C4-2B (cell line): ENCODE measurements at regions not wholly inside any gene's neighbourhood (a gene's known extent, or its start where the extent isn't known, plus 50 kb on each side); places are given as distances from the start of the nearest gene placed in this dataset.

Experiments used
- H3K27ac ChIP-seq: fragments of 450-650 bp; 2 replicates; pipeline ENCODE4 v1.5.1; 2017
- CTCF ChIP-seq: fragments of 450-650 bp; conservative IDR thresholded peaks from 2 replicates; pipeline ENCODE4 v1.5.1; 2017; ENCODE audit warnings: mild to moderate bottlenecking
- ZFX ChIP-seq: fragments of 450-650 bp; IDR thresholded peaks from 2 replicates; pipeline ENCODE4 v1.6.1; 2017

GRCh38 chr22:22151308-22151707, 93.3 kb upstream of the VPREB1 start:
- TF ChIP-seq CTCF (no peak), ZFX (no peak)
- no peak overlapping the region for H3K27ac ChIP-seq

GRCh38 chr22:22150457-22150856, 94.1 kb upstream of the VPREB1 start:
- H3K27ac ChIP-seq = no peak overlapping the region

GRCh38 chr22:22148905-22149304, 95.7 kb upstream of the VPREB1 start:
- TF ChIP-seq CTCF (no peak), ZFX (no peak)
- no peak overlapping the region for H3K27ac ChIP-seq

More at GRCh38 chr22:22150457-22150856, 94.1 kb upstream of the VPREB1 start:
- TF ChIP-seq ZFX (no peak), CTCF (no peak)

GRCh38 chr22:22144858-22145257, 99.7 kb upstream of the VPREB1 start:
- TF ChIP-seq ZFX = no peak
- TF ChIP-seq CTCF = peak; percentile 15
- no peak overlapping the region for H3K27ac ChIP-seq

DNA sequence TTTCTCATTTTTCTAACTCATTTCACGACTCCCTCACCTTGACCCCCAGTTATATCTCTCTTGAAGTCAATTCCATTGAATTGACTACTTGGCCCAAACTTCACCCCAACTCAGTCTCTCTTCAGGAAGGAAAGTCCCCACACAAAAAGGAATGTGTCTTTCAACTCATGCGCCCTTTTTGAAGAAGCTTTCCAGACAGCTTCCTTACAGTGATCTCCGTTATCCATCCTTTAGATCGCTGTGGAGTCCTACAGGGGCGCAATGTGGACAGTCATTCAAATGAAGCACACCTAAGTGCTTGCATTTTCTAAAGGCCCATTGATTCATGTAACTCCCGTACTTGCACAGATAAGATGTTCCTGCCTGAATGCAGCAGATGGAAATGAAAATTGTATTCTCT, 101.1 kb upstream of the VPREB1 start:
- no peak for TF ChIP-seq ZFX
- no peak for TF ChIP-seq CTCF

GRCh38 chr22:22142661-22143060, 101.9 kb upstream of the VPREB1 start:
- TF ChIP-seq CTCF (no peak), ZFX (no peak)
- H3K27ac ChIP-seq = no peak overlapping the region

More for the DNA sequence above, 101.1 kb upstream of the VPREB1 start:
- H3K27ac ChIP-seq = no peak overlapping the region

DNA sequence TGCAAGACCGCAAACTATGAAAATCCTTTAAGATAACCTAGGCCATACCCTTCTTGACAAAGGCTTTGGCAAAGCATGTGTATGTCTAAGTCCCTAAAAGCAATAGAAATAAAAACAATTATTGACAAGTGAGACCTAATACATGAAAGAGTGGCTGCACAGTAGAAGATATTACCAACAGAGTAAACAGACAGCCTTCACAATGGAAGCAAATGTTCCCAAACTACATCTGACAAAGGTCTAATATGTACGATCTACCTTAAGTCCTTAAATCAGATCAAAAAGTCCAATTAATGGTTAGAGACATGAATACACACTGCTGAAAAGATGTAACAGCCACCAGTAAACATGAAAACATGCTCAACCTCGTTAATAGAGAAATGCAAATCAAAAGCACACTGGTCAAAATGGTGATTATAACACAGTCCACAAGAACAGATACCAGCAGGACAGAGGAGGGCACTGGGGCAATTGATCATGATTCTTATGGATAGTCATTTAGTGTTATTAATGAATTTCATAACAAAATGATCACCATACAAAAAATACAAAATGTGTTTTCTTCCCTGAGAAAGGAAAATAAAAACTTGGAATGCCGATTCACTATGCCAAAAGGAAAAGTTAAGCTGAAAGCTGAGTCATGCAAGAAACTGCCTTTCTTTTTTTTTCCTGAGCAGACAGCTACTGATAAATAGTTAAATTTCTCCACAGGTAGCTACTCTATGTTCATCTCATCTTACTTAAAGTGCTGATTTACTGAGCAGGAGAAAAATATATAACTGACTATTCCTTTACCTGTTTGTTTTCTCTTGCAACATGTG, 102.6 kb upstream of the VPREB1 start:
- no peak for TF ChIP-seq ZFX
- no peak for TF ChIP-seq CTCF
- no peak overlapping the region for H3K27ac ChIP-seq
